ENCODE measurements at regions not wholly inside any gene's neighbourhood (a gene's known extent, or its start where the extent isn't known, plus 50 kb on each side); places are given as distances from the start of the nearest gene placed in this dataset.

DNA sequence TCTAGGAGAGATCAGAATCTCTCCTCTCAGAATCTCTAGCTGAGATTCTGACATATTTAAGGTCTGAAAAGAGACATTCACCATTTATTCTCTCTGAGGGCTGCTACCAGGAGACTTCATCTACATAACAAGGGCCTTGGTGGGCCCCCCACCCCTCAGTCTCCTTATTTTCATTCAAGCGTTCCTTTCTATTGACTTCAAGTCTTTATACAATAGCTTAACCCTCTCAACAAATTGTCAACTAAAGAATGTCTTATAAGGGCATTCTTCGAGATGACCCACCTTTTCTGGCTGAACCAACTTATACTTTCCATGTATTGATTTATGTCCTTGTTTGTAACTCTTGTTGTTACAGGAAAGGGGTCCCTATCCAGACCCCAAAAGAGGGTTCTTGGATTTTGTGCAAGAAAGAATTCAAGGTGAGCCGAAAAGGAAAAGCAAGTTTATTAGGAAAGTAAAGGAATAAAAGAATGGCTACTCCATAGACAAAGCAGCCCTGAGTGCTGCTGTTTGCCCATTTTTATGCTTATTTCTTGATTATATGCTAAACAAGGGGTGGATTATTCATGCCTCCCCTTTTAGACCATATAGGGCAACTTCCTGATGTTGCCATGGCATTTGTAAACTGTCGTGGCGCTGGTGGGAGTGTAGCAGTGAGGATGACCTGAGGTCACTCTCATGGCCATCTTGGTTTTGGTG lies 209.5 kb upstream of the ALCAM start:
- no peaks in the 10 kb centered on the region for H3K79me2 ChIP-seq (ENCODE audit: insufficient read depth, low read length)
- no peaks in the 10 kb centered on the region for H3K36me3 ChIP-seq (ENCODE audit: insufficient read depth, low read length)
- H4K20me1 ChIP-seq (ENCODE audit: insufficient read depth, low read length) = no peaks in the 10 kb centered on the region
- H2AFZ ChIP-seq (ENCODE audit: low read length) = no peak overlapping the region
- no peak overlapping the region for H3K27ac ChIP-seq (ENCODE audit: low read depth, low read length)
- H3K9me3 ChIP-seq (ENCODE audit: low read depth, low read length) = no peaks in the 10 kb centered on the region
- DNase-seq (ENCODE audit: insufficient read length, low spot score, missing footprints) = no peak
- no peak for TF ChIP-seq CTCF (IDR thresholded peaks at IDR 0.05; ENCODE audit: extremely low read depth, low read depth, low read length)
- no peaks in the 10 kb centered on the region for H3K4me1 ChIP-seq (ENCODE audit: insufficient read depth, low read length)
- no peak overlapping the region for H3K4me3 ChIP-seq (ENCODE audit: insufficient read depth, low read length)
- no peak overlapping the region for H3K4me2 ChIP-seq (ENCODE audit: insufficient read depth, low read length)
- H3K27me3 ChIP-seq (ENCODE audit: insufficient read depth, low read length) = peaks cover 2% of the 10 kb centered on the region

GRCh38 chr3:105157766-105158085 lies 209.0 kb upstream of the ALCAM start:
- Histone ChIP-seq H3K4me1 (ENCODE audit: insufficient read depth, low read length) (no peaks in the 10 kb centered on the region), H3K79me2 (ENCODE audit: insufficient read depth, low read length) (no peaks in the 10 kb centered on the region)

DNA sequence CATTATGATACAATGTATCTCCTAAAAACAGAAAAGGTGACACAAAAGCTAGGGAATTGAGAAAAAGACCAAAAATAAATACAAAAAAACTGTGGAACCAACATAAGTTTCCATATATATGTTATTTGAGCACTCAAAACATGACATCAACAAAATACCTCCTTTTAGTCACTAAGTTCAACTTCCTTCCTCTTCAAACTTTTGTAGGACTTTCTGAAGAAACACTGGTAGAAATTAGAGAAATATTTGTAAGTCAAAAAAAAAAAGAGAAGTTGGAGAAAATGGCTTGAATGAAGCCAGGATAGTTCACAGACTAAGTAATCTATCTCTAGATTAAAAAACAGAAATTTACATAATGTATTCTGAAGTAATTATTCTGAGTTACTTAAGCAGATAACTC lies 208.4 kb upstream of the ALCAM start:
- Histone ChIP-seq H3K4me1 (ENCODE audit: insufficient read depth, low read length) (no peaks in the 10 kb centered on the region), H3K27me3 (ENCODE audit: insufficient read depth, low read length) (peaks cover 2% of the 10 kb centered on the region), H3K9me3 (ENCODE audit: low read depth, low read length) (no peaks in the 10 kb centered on the region), H3K4me2 (ENCODE audit: insufficient read depth, low read length) (no peak overlapping the region), H2AFZ (ENCODE audit: low read length) (no peak overlapping the region), H3K36me3 (ENCODE audit: insufficient read depth, low read length) (no peaks in the 10 kb centered on the region), H4K20me1 (ENCODE audit: insufficient read depth, low read length) (no peaks in the 10 kb centered on the region), H3K27ac (ENCODE audit: low read depth, low read length) (no peak overlapping the region), H3K79me2 (ENCODE audit: insufficient read depth, low read length) (no peaks in the 10 kb centered on the region), H3K4me3 (ENCODE audit: insufficient read depth, low read length) (no peak overlapping the region)
- no peak for TF ChIP-seq CTCF (IDR thresholded peaks at IDR 0.05; ENCODE audit: extremely low read depth, low read depth, low read length)
- DNase-seq (ENCODE audit: insufficient read length, low spot score, missing footprints) = no peak

More at GRCh38 chr3:105157766-105158085, 209.0 kb upstream of the ALCAM start:
- DNase-seq (ENCODE audit: insufficient read length, low spot score, missing footprints) = no peak
- Histone ChIP-seq H3K4me3 (ENCODE audit: insufficient read depth, low read length) (no peak overlapping the region), H4K20me1 (ENCODE audit: insufficient read depth, low read length) (no peaks in the 10 kb centered on the region), H3K4me2 (ENCODE audit: insufficient read depth, low read length) (no peak overlapping the region), H3K9me3 (ENCODE audit: low read depth, low read length) (no peaks in the 10 kb centered on the region), H3K27me3 (ENCODE audit: insufficient read depth, low read length) (peaks cover 2% of the 10 kb centered on the region), H3K27ac (ENCODE audit: low read depth, low read length) (no peak overlapping the region), H2AFZ (ENCODE audit: low read length) (no peak overlapping the region), H3K36me3 (ENCODE audit: insufficient read depth, low read length) (no peaks in the 10 kb centered on the region)
- no peak for TF ChIP-seq CTCF (IDR thresholded peaks at IDR 0.05; ENCODE audit: extremely low read depth, low read depth, low read length)

DNA sequence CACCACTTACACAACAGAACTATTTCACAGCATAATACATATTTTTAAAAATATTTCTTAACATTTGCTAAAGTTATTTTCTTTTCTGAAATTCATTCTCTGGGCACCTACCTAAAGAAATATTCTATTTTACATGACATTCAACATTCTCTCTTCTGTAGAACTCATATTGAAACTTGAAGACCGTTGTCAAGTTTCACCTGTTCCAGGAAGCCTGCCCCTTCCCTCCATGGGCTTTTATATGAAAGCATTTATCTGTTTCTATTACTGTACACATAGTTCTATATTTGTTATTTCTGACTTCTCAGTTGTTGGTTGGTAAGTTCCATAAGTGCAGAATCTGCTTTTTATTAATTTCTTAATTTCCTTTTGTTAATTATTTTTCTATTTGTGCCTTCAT lies 204.3 kb upstream of the ALCAM start:
- H3K27ac ChIP-seq (ENCODE audit: low read depth, low read length) = no peak overlapping the region
- no peak for TF ChIP-seq CTCF (IDR thresholded peaks at IDR 0.05; ENCODE audit: extremely low read depth, low read depth, low read length)
- peaks cover 2% of the 10 kb centered on the region for H3K27me3 ChIP-seq (ENCODE audit: insufficient read depth, low read length)
- DNase-seq (ENCODE audit: insufficient read length, low spot score, missing footprints) = no peak
- no peak overlapping the region for H2AFZ ChIP-seq (ENCODE audit: low read length)
- no peak overlapping the region for H3K4me2 ChIP-seq (ENCODE audit: insufficient read depth, low read length)
- H3K79me2 ChIP-seq (ENCODE audit: insufficient read depth, low read length) = no peaks in the 10 kb centered on the region
- H3K9me3 ChIP-seq (ENCODE audit: low read depth, low read length) = no peaks in the 10 kb centered on the region
- H3K36me3 ChIP-seq (ENCODE audit: insufficient read depth, low read length) = no peaks in the 10 kb centered on the region
- H4K20me1 ChIP-seq (ENCODE audit: insufficient read depth, low read length) = no peaks in the 10 kb centered on the region
- H3K4me3 ChIP-seq (ENCODE audit: insufficient read depth, low read length) = no peak overlapping the region
- H3K4me1 ChIP-seq (ENCODE audit: insufficient read depth, low read length) = peaks cover 2% of the 10 kb centered on the region

Data from osteoblast (primary cell).